GM19395 (cell line): ENCODE measurements at regions not wholly inside any gene's neighbourhood (a gene's known extent, or its start where the extent isn't known, plus 50 kb on each side); places are given as distances from the start of the nearest gene placed in this dataset.

Experiments
- ATAC-seq: cut with Tn5 transposase; IDR thresholded peaks from one replicate; pipeline ENCODE4 v1.9.1; 2021; ENCODE audit warnings: mild to moderate bottlenecking, moderate library complexity; ENCODE audit not compliant: unreplicated experiment

DNA sequence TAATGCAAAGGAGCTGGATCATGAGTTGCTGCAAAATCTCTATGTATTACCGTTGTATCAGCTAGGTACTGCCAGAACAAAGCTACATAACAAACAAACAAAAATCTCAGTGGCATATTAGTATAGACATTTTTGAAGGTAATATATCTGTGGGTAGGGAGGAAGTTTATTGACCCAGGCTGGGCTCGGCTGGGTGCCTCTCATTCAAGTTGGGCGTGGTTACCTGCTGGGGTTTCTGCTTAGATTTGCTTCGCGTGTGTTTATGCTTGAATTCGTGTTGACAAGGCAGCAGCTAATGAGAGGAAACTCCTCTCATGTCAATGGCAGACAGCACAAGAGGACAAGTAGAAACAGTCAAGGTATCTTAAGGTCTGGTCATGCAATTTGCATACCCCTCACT lies 520.7 kb downstream of the SOX5 start:
- no peak for ATAC-seq

- ATAC-seq = no peak
These were observed 518.5 kb downstream of the SOX5 start for GRCh38 chr12:23431006-23431405.

DNA sequence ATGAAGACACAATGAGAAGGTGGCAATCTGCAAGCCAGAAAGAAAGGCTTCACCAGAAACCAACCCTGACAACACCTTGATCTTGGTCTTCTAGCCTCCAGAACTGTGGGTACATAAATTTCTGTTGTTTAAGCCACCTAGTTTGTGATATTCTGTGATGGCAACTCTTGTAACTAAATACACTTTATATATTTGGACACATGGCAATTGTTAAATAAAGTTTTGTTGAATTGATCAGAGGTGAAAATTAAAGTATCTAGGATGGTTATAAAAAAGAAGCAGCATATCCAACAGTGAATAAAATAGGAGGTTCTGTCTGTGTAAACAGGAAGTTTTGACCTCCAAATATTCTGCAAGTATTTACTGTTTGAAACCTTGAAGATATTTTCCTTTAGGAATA lies 516.3 kb downstream of the SOX5 start:
- no peak for ATAC-seq

- no peak for ATAC-seq
These were observed 515.3 kb downstream of the SOX5 start for GRCh38 chr12:23434154-23434553.

DNA sequence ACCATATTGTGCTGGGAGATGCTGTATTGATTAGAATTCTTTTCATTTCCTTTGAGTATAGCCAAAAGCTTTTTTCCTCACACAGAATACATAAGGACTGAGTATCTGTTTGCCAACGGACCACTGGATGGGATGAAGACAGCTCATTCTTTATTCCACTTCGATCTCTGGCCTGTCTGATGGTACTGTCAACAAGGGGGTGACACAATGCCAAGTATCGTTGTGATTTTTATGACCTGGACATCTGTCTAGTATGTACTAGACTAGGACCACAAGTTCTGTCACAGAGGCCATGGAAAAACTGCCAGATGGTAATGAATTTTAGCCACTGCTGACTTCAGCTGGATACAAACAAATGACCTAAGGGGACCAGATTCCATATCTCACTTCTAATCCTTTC lies 502.7 kb downstream of the SOX5 start:
- ATAC-seq = no peak

DNA sequence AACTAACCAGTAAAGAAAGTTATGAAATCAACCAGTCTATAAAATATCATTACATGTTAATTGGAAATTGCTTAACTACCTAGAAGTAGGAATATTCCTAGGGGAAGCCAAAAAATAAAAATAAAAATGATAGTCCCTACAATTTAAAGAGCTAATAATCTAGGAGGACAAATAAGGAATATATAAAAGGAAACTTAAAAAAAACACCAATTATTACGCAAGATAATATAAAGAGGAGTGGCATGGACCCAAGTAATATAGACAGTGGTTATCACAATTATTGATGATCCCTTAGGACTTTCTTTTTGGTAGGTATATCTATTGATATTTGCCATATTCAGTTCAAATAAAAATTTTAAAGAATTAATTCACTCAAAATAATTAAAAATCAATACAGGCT lies 498.7 kb downstream of the SOX5 start:
- no peak for ATAC-seq

DNA sequence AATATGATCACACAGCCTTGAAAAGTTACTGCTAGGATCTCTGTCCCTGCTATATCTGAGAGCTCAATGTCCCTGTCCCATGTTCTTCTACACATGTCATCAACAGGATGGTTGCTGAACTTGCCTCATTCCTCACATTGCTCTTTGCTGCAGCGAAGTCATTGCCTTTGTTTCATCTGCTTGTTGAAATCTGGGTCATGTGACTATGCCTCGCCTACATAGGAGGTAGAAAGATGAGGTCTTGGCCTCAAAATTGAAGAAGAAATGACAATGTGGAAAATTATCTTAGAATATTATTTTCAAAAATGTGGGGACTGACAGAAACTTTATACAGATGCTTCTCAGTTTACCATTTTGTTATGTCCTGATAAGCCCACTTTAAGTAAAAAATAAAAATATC lies 494.2 kb downstream of the SOX5 start:
- no peak for ATAC-seq

DNA sequence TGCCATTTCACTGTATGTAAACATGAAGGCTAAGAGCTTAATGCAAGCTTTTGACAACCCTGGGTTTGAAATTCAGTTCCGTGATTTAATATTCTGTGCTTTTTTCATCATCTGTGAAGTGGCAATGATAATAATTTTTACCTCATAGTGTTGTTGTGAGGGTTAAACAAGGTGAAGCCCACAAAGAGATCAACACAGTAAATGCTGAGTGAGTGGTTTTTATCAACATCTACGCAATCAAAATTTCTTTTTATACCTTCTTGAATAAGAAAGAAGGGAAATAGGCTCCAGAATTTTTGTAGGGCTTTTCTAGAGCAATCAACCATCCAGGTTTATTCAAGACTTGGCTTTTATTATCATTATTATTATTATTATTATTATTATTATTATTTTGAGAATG lies 490.8 kb downstream of the SOX5 start:
- no peak for ATAC-seq

DNA sequence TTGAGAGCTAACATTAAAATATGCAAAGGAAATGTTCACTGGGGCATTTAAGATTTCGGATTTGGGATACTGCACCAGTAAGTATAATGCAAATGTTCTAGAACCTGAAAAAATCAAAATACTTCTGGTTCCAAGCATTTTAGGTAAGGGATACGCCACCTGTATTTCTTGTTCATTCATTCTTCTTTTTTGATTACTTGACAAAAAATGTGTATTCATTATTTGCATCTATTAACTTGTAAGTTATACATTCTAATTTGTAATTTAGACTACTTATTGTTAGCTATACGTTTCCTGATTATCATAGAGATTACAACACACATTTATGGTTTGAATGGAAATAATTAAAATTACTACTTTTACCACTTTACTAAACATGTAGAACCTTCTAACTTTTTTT lies 486.9 kb downstream of the SOX5 start:
- no peak for ATAC-seq

- no peak for ATAC-seq
These were observed 486.3 kb downstream of the SOX5 start for GRCh38 chr12:23463172-23463571.

- no peak for ATAC-seq
These were observed 485.1 kb downstream of the SOX5 start for GRCh38 chr12:23464241-23464812.

DNA sequence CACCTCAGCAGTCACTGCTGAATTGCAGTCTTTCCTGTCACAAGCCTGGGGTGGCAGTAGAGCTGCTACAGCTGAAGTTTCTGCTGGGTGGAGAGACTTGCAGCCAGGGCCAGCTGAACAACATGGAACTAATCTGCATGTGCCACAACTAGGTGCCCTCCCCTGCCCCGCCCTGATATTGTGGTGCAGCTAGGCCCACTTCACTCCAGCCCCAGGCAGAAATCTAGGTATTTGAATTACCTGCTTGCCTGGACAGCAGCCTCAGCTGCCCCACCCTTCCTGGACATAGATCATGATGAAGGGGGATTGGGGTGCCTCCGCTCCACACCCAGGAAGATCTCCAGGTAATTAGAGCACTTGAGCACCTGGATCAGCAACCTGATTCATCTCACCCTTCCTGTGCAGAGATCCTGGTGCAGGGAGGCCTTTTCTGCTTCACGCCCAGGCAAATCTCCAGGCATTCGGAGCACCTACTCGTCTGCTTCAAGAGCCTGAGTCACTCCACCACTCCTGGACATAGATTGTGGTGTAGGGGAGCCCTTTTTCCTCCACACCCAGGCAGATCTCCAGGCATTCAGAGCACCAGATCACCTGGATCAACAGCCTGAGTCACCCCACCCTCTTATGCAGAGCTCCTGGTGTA lies 477.0 kb downstream of the SOX5 start:
- no peak for ATAC-seq

- no peak for ATAC-seq
These were observed 476.4 kb downstream of the SOX5 start for GRCh38 chr12:23473071-23473470.

- no peak for ATAC-seq
These were observed 475.0 kb downstream of the SOX5 start for GRCh38 chr12:23474438-23474976.
